ENCODE measurements at regions not wholly inside any gene's neighbourhood (a gene's known extent, or its start where the extent isn't known, plus 50 kb on each side); places are given as distances from the start of the nearest gene placed in this dataset.

GRCh38 chr6:88538840-88539239, 372.7 kb upstream of the CNR1 start:
- no peak for TF ChIP-seq EZH2 (IDR thresholded peaks at IDR 0.05)
- no peak for TF ChIP-seq CTCF (IDR thresholded peaks at IDR 0.05)

Data from neural progenitor cell (in vitro differentiated cells).